Astrocyte (in vitro differentiated cells and primary cell): ENCODE measurements at regions not wholly inside any gene's neighbourhood (a gene's known extent, or its start where the extent isn't known, plus 50 kb on each side); places are given as distances from the start of the nearest gene placed in this dataset.

Experiments
- DNase-seq: peaks from one replicate; pipeline ENCODE4 v3.0.0-alpha.2; 2010; ENCODE audit warnings: low read depth
- FAIRE-seq: peaks from 2 replicates; lab custom pipeline; 2011; peaks lifted over from hg19 to GRCh38; lab: Jason Lieb, UNC
- H2AFZ ChIP-seq: 2 replicates; pipeline ENCODE4 v1.6.0; 2012; ENCODE audit warnings: low read depth, low read length, inconsistent platforms
- H3K27ac ChIP-seq: 2 replicates; pipeline ENCODE4 v1.5.1; 2011; ENCODE audit warnings: low read depth, low read length, inconsistent platforms
- H3K27me3 ChIP-seq: 2 replicates; pipeline ENCODE4 v1.6.0; 2011; ENCODE audit warnings: low read length, inconsistent platforms; ENCODE audit not compliant: insufficient read depth
- H3K36me3 ChIP-seq: 2 replicates; pipeline ENCODE4 v1.5.1; 2011; ENCODE audit warnings: low read length, inconsistent platforms; ENCODE audit not compliant: insufficient read depth
- H3K4me1 ChIP-seq: 2 replicates; pipeline ENCODE4 v1.5.1; 2011; ENCODE audit warnings: low read length, inconsistent platforms; ENCODE audit not compliant: insufficient read depth
- H3K4me2 ChIP-seq: 2 replicates; pipeline ENCODE4 v1.6.0; 2012; ENCODE audit warnings: low read length, inconsistent platforms
- H3K4me3 ChIP-seq: 2 replicates; pipeline ENCODE4 v1.5.1; 2011; ENCODE audit warnings: low read depth, mild to moderate bottlenecking, low read length, inconsistent platforms; ENCODE audit not compliant: insufficient read depth
- H3K79me2 ChIP-seq: 2 replicates; pipeline ENCODE4 v1.6.0; 2012; ENCODE audit warnings: mild to moderate bottlenecking, low read length, inconsistent platforms; ENCODE audit not compliant: insufficient read depth
- H3K9ac ChIP-seq: 2 replicates; pipeline ENCODE4 v1.6.0; 2012; ENCODE audit warnings: mild to moderate bottlenecking, low read length, inconsistent platforms
- H3K9me3 ChIP-seq: 2 replicates; pipeline ENCODE4 v1.5.1; 2012; ENCODE audit warnings: low read depth, mild to moderate bottlenecking, low read length, inconsistent platforms; ENCODE audit not compliant: insufficient read depth
- H4K20me1 ChIP-seq: 2 replicates; pipeline ENCODE4 v1.6.0; 2012; ENCODE audit warnings: low read length, inconsistent platforms; ENCODE audit not compliant: insufficient read depth
- H3K27ac Mint-ChIP-seq: one replicate; pipeline ENCODE4 v1.8.0; 2021; ENCODE audit warnings: mild to moderate bottlenecking, mixed read lengths; ENCODE audit not compliant: unreplicated experiment
- H3K27me3 Mint-ChIP-seq: one replicate; pipeline ENCODE4 v1.8.0; 2021; ENCODE audit warnings: low read depth, mixed read lengths; ENCODE audit not compliant: unreplicated experiment
- H3K36me3 Mint-ChIP-seq: one replicate; pipeline ENCODE4 v1.8.0; 2021; ENCODE audit warnings: low read depth, mixed read lengths; ENCODE audit not compliant: unreplicated experiment
- H3K4me1 Mint-ChIP-seq: one replicate; pipeline ENCODE4 v1.8.0; 2021; ENCODE audit warnings: low read depth, mixed read lengths; ENCODE audit not compliant: unreplicated experiment
- H3K4me3 Mint-ChIP-seq: one replicate; pipeline ENCODE4 v1.8.0; 2021; ENCODE audit warnings: mild to moderate bottlenecking, moderate library complexity, mixed read lengths; ENCODE audit not compliant: unreplicated experiment
- H3K9me3 Mint-ChIP-seq: one replicate; pipeline ENCODE4 v1.8.0; 2021; ENCODE audit warnings: mild to moderate bottlenecking, mixed read lengths; ENCODE audit not compliant: unreplicated experiment
- EZH2 ChIP-seq: IDR thresholded peaks from 2 replicates; pipeline ENCODE4 v1.6.1; 2012; ENCODE audit warnings: mild to moderate bottlenecking, low read length, inconsistent platforms; ENCODE audit not compliant: insufficient read depth
- TF ChIP-seq, protein P1 (sequence below): IDR thresholded peaks from 2 replicates; pipeline ENCODE4 v1.5.1; 2011; ENCODE audit warnings: low read depth, mild to moderate bottlenecking, inconsistent platforms, low read length, moderate library complexity; ENCODE audit not compliant: insufficient read depth

DNA sequence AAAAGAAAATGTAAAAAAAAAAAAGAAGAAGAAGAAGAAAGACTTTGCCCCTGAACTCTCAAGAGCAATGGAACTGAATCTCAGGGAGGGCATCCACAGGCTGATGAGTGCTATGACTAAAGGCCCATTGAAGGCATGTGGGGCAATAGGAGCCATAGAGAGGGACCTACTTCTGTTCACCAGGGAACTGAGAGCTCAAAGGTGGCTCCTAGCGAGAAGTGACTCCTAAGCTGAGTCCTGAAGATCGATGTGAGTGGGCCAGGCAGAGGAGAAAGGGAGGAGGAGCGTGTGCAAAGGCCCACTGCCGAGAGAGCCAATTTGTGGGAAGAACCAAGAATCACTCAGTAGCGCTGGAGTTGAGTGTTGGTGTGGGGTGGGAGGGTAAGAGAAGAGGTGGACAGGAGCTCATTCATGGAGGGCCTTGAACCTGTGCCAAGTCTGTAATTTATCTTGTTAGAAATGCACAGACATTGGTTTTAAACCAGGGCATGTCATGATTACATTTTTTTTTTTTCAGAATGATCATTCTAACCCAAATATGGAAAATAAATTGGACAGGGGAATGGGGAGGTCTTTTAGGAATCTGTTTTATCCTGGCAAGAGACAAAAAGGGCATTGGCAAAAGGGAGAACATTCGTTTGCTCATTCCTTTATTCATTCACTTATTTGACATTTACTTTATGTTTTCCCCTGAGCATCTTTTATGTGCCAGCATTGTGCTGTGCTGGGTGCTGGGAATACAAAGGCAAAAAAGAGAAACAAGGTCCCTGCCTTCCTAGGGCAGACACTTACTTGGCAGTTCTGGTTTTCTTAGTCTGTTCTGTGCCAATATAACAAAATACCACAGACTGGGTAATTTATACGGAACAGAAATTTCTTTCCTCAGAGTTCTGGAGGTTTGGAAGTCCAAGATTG, 67.4 kb upstream of the DSP start:
- H3K27me3 ChIP-seq: no peaks in the 10 kb centered on the region
- H3K36me3 ChIP-seq: no peaks in the 10 kb centered on the region
- Mint-ChIP-seq H3K36me3 (no peaks in the 10 kb centered on the region), H3K9me3 (peaks cover 3% of the 10 kb centered on the region), H3K27me3 (no peaks in the 10 kb centered on the region), H3K4me1 (peaks cover 4% of the 10 kb centered on the region), H3K27ac (no peak overlapping the region), H3K4me3 (no peak overlapping the region)
- no peak overlapping the region for H3K4me2 ChIP-seq
- no peak overlapping the region for H3K27ac ChIP-seq
- H3K9me3 ChIP-seq: no peaks in the 10 kb centered on the region
- H3K4me1 ChIP-seq: no peaks in the 10 kb centered on the region
- no peak overlapping the region for H3K9ac ChIP-seq
- no peaks in the 10 kb centered on the region for H4K20me1 ChIP-seq
- TF ChIP-seq, protein P1, sequence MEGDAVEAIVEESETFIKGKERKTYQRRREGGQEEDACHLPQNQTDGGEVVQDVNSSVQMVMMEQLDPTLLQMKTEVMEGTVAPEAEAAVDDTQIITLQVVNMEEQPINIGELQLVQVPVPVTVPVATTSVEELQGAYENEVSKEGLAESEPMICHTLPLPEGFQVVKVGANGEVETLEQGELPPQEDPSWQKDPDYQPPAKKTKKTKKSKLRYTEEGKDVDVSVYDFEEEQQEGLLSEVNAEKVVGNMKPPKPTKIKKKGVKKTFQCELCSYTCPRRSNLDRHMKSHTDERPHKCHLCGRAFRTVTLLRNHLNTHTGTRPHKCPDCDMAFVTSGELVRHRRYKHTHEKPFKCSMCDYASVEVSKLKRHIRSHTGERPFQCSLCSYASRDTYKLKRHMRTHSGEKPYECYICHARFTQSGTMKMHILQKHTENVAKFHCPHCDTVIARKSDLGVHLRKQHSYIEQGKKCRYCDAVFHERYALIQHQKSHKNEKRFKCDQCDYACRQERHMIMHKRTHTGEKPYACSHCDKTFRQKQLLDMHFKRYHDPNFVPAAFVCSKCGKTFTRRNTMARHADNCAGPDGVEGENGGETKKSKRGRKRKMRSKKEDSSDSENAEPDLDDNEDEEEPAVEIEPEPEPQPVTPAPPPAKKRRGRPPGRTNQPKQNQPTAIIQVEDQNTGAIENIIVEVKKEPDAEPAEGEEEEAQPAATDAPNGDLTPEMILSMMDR: no peak
- TF ChIP-seq EZH2: no peak
- no peak overlapping the region for H3K4me3 ChIP-seq
- no peak overlapping the region for H2AFZ ChIP-seq
- DNase-seq (no peak), FAIRE-seq (no peak)
- no peaks in the 10 kb centered on the region for H3K79me2 ChIP-seq

DNA sequence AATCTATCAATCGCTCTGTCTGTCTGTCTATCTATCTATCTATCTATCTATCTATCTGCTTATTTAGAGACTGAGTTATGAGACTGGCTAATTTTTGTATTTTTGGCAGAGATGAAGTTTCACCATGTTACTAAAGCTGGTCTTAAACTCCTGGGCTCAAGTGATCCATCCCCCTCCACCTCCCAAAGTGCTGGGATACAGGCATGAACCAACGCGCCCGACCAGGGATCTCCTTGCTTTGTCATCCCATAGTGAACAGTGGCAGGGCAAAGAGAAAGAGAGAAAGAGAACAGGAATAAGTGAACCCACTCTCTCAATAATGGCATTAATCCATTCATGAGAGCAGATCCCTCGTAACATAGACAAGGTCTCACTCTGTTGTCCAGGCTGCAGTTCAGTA, 66.4 kb upstream of the DSP start:
- no peaks in the 10 kb centered on the region for H3K36me3 ChIP-seq
- FAIRE-seq: no peak
- no peaks in the 10 kb centered on the region for H4K20me1 ChIP-seq
- Mint-ChIP-seq H3K27me3 (no peaks in the 10 kb centered on the region), H3K9me3 (peaks cover 3% of the 10 kb centered on the region), H3K4me3 (no peak overlapping the region), H3K27ac (no peak overlapping the region), H3K4me1 (peaks cover 2% of the 10 kb centered on the region), H3K36me3 (no peaks in the 10 kb centered on the region)
- H3K9ac ChIP-seq: no peak overlapping the region
- no peak overlapping the region for H3K27ac ChIP-seq
- no peaks in the 10 kb centered on the region for H3K4me1 ChIP-seq
- no peak overlapping the region for H3K4me3 ChIP-seq
- H3K27me3 ChIP-seq: no peaks in the 10 kb centered on the region
- TF ChIP-seq EZH2: no peak
- TF ChIP-seq, protein P1: no peak
- H3K4me2 ChIP-seq: no peak overlapping the region
- H3K79me2 ChIP-seq: no peaks in the 10 kb centered on the region
- H3K9me3 ChIP-seq: no peaks in the 10 kb centered on the region
- no peak for DNase-seq
- H2AFZ ChIP-seq: no peak overlapping the region

DNA sequence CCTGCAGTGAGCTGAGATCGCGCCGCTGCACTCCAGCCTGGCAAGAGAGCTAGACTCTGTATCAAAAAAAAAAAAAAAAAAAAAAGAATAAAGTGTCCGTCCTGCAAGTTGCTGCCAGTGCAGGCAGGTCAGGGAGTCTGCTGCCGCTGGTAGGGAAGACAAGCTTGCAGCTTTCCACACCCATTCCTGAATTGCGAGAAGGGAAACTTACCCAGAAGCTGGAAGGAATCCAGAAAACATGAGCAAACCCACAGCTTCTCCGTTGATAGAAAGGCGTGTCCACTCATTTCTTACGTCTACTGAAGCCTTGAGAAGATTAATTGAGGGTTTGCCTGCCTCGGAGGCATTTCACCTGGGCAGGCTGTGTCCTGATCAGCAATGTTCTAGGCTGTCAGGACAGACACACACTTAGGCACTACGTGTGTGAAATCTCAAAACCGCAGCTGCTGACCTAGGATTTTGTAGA, 61.6 kb upstream of the DSP start:
- no peak overlapping the region for H3K27ac ChIP-seq
- FAIRE-seq (no peak), DNase-seq (peak; percentile 36)
- no peaks in the 10 kb centered on the region for H3K4me1 ChIP-seq
- no peaks in the 10 kb centered on the region for H3K9me3 Mint-ChIP-seq
- H3K36me3 ChIP-seq: no peaks in the 10 kb centered on the region
- H3K27me3 Mint-ChIP-seq: no peaks in the 10 kb centered on the region
- H4K20me1 ChIP-seq: no peaks in the 10 kb centered on the region
- no peak overlapping the region for H3K4me2 ChIP-seq
- H3K4me1 Mint-ChIP-seq: peaks cover 3% of the 10 kb centered on the region
- no peak overlapping the region for H3K4me3 ChIP-seq
- TF ChIP-seq, protein P1: no peak
- no peak for TF ChIP-seq EZH2
- no peaks in the 10 kb centered on the region for H3K9me3 ChIP-seq
- peak overlapping the region; percentile 2 for H2AFZ ChIP-seq
- no peaks in the 10 kb centered on the region for H3K79me2 ChIP-seq
- H3K9ac ChIP-seq: no peak overlapping the region
- no peaks in the 10 kb centered on the region for H3K27me3 ChIP-seq
- H3K27ac Mint-ChIP-seq: no peak overlapping the region
- H3K4me3 Mint-ChIP-seq: no peak overlapping the region
- no peaks in the 10 kb centered on the region for H3K36me3 Mint-ChIP-seq
